ENCODE measurements at regions not wholly inside any gene's neighbourhood (a gene's known extent, or its start where the extent isn't known, plus 50 kb on each side); places are given as distances from the start of the nearest gene placed in this dataset.

GRCh38 chr5:174182111-174182510, 136.6 kb downstream of the NSG2 start:
- intact Hi-C loops (cut with micrococcal nuclease) = no loop called here
- Mint-ChIP-seq H3K27ac (no peak overlapping the region), H3K9me3 (no peaks in the 10 kb centered on the region)

DNA sequence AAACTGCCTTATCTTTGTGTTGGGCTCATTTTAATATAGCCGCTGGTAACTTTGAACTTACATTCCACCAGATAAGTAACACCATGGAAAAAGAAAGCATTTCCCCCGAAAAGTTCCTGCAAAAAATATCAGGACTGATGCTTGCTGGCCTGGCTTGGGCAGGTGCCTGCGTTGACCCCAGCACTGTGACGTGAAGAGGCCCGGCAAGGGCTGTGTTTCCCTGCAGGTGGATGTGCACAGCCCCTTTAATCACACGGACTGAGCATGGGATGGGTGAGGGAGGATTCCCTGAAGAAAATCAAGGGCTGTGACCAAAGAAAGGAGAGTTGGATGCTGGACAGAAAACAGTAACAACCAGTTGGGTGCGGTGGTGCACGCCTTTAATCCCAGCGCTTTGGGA, 138.2 kb downstream of the NSG2 start:
- intact Hi-C loops (cut with micrococcal nuclease) = no loop called here
- Mint-ChIP-seq H3K27me3 (ENCODE audit: low read depth) (no peaks in the 10 kb centered on the region), H3K4me1 (ENCODE audit: low read depth) (no peaks in the 10 kb centered on the region), H3K36me3 (ENCODE audit: low read depth) (no peaks in the 10 kb centered on the region), H3K27ac (no peak overlapping the region), H3K4me3 (ENCODE audit: low read depth) (no peak overlapping the region), H3K9me3 (no peaks in the 10 kb centered on the region)
- DNase-seq (ENCODE audit: low spot score) = no peak

More at GRCh38 chr5:174182111-174182510, 136.6 kb downstream of the NSG2 start:
- Mint-ChIP-seq H3K4me1 (ENCODE audit: low read depth) (no peaks in the 10 kb centered on the region), H3K4me3 (ENCODE audit: low read depth) (no peak overlapping the region), H3K27me3 (ENCODE audit: low read depth) (no peaks in the 10 kb centered on the region), H3K36me3 (ENCODE audit: low read depth) (no peaks in the 10 kb centered on the region)
- DNase-seq (ENCODE audit: low spot score) = no peak

- no peaks in the 10 kb centered on the region for H3K27me3 Mint-ChIP-seq (ENCODE audit: low read depth)
Observed at GRCh38 chr5:174185506-174185905, 140.0 kb downstream of the NSG2 start.

GRCh38 chr5:174186096-174186695, 140.7 kb downstream of the NSG2 start:
- H3K27me3 Mint-ChIP-seq (ENCODE audit: low read depth) = no peaks in the 10 kb centered on the region
- no peaks in the 10 kb centered on the region for H3K9me3 Mint-ChIP-seq
- no peak overlapping the region for H3K4me3 Mint-ChIP-seq (ENCODE audit: low read depth)
- no peaks in the 10 kb centered on the region for H3K4me1 Mint-ChIP-seq (ENCODE audit: low read depth)
- intact Hi-C loops (cut with micrococcal nuclease) = no loop called here
- H3K27ac Mint-ChIP-seq = no peak overlapping the region
- no peak for DNase-seq (ENCODE audit: low spot score)
- H3K36me3 Mint-ChIP-seq (ENCODE audit: low read depth) = no peaks in the 10 kb centered on the region

More at GRCh38 chr5:174185506-174185905, 140.0 kb downstream of the NSG2 start:
- intact Hi-C loops (cut with micrococcal nuclease) = no loop called here
- no peak for DNase-seq (ENCODE audit: low spot score)
- no peaks in the 10 kb centered on the region for H3K4me1 Mint-ChIP-seq (ENCODE audit: low read depth)
- no peaks in the 10 kb centered on the region for H3K9me3 Mint-ChIP-seq
- H3K27ac Mint-ChIP-seq = no peak overlapping the region
- H3K36me3 Mint-ChIP-seq (ENCODE audit: low read depth) = no peaks in the 10 kb centered on the region
- no peak overlapping the region for H3K4me3 Mint-ChIP-seq (ENCODE audit: low read depth)

GRCh38 chr5:174187001-174187400, 141.5 kb downstream of the NSG2 start:
- no peak overlapping the region for H3K27ac Mint-ChIP-seq
- intact Hi-C loops (cut with micrococcal nuclease) = no loop called here
- no peaks in the 10 kb centered on the region for H3K36me3 Mint-ChIP-seq (ENCODE audit: low read depth)
- no peaks in the 10 kb centered on the region for H3K9me3 Mint-ChIP-seq
- DNase-seq (ENCODE audit: low spot score) = no peak
- no peaks in the 10 kb centered on the region for H3K4me1 Mint-ChIP-seq (ENCODE audit: low read depth)
- no peak overlapping the region for H3K4me3 Mint-ChIP-seq (ENCODE audit: low read depth)
- no peaks in the 10 kb centered on the region for H3K27me3 Mint-ChIP-seq (ENCODE audit: low read depth)

GRCh38 chr5:174187481-174187880, 142.0 kb downstream of the NSG2 start:
- intact Hi-C loops (cut with micrococcal nuclease) = no loop called here
- H3K36me3 Mint-ChIP-seq (ENCODE audit: low read depth) = no peaks in the 10 kb centered on the region
- no peaks in the 10 kb centered on the region for H3K9me3 Mint-ChIP-seq
- H3K27me3 Mint-ChIP-seq (ENCODE audit: low read depth) = no peaks in the 10 kb centered on the region
- no peak overlapping the region for H3K4me3 Mint-ChIP-seq (ENCODE audit: low read depth)
- no peak overlapping the region for H3K27ac Mint-ChIP-seq
- no peaks in the 10 kb centered on the region for H3K4me1 Mint-ChIP-seq (ENCODE audit: low read depth)
- no peak for DNase-seq (ENCODE audit: low spot score)

- H3K36me3 Mint-ChIP-seq (ENCODE audit: low read depth) = no peaks in the 10 kb centered on the region
- H3K4me3 Mint-ChIP-seq (ENCODE audit: low read depth) = no peak overlapping the region
- H3K4me1 Mint-ChIP-seq (ENCODE audit: low read depth) = no peaks in the 10 kb centered on the region
- H3K9me3 Mint-ChIP-seq = no peaks in the 10 kb centered on the region
- no peak for DNase-seq (ENCODE audit: low spot score)
- no peak overlapping the region for H3K27ac Mint-ChIP-seq
- H3K27me3 Mint-ChIP-seq (ENCODE audit: low read depth) = no peaks in the 10 kb centered on the region
- intact Hi-C loops (cut with micrococcal nuclease) = no loop called here
Observed at GRCh38 chr5:174188295-174188694, 142.8 kb downstream of the NSG2 start.

DNA sequence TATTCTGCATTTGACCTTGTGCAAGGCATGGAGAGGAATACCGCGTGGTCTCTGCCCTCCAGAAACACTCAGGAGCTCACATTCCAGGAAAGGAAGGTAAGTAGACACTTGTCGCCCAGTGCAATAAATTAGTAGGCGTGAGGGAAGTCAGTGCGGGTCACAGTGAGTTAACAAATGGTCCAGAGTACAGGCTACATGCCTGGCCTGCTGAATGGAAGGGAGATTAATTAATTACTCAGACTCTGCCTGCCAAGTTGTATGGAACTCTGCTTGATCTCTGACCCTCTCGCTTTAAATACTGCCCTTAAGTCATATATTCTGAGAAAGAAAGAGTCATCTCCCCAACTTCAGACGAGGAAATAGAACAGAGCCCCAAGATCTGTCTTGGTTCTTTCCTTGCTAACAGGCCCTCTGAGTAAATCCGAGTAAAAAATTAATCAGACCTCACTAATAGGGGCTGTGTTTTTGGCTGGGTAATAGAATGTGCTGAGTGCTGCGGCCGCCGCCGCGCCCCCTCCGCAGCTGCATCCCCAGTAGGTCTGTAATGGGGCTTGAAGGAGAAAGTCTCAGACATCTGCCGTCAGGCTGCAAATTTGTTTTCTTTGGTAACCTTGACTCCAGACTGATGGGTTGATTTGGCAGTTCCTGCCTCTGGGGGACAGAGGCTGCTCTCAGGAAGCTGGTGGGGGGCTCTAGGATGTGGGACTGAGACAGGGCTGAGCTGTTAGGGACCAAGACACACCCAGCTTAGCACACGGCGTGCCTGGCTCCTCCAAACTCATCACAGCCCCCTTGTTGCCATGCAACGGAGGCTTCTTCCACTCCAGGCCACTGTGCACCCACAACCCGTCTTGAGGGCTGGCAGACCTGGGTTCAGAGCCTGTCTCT, 144.4 kb downstream of the NSG2 start:
- Mint-ChIP-seq H3K9me3 (no peaks in the 10 kb centered on the region), H3K4me1 (ENCODE audit: low read depth) (no peaks in the 10 kb centered on the region), H3K4me3 (ENCODE audit: low read depth) (no peak overlapping the region), H3K27me3 (ENCODE audit: low read depth) (no peaks in the 10 kb centered on the region), H3K36me3 (ENCODE audit: low read depth) (no peaks in the 10 kb centered on the region), H3K27ac (no peak overlapping the region)
- no peak for DNase-seq (ENCODE audit: low spot score)
- intact Hi-C loops (cut with micrococcal nuclease) = no loop called here

- H3K27ac Mint-ChIP-seq = no peak overlapping the region
- no peak overlapping the region for H3K4me3 Mint-ChIP-seq (ENCODE audit: low read depth)
- intact Hi-C loops (cut with micrococcal nuclease) = no loop called here
- H3K36me3 Mint-ChIP-seq (ENCODE audit: low read depth) = no peaks in the 10 kb centered on the region
- no peaks in the 10 kb centered on the region for H3K4me1 Mint-ChIP-seq (ENCODE audit: low read depth)
- no peak for DNase-seq (ENCODE audit: low spot score)
- no peaks in the 10 kb centered on the region for H3K9me3 Mint-ChIP-seq
- no peaks in the 10 kb centered on the region for H3K27me3 Mint-ChIP-seq (ENCODE audit: low read depth)
Observed at GRCh38 chr5:174191076-174191475, 145.6 kb downstream of the NSG2 start.

- H3K27me3 Mint-ChIP-seq (ENCODE audit: low read depth) = no peaks in the 10 kb centered on the region
- no peaks in the 10 kb centered on the region for H3K9me3 Mint-ChIP-seq
- no peaks in the 10 kb centered on the region for H3K36me3 Mint-ChIP-seq (ENCODE audit: low read depth)
- DNase-seq (ENCODE audit: low spot score) = no peak
- no peak overlapping the region for H3K4me3 Mint-ChIP-seq (ENCODE audit: low read depth)
- no peaks in the 10 kb centered on the region for H3K4me1 Mint-ChIP-seq (ENCODE audit: low read depth)
- no peak overlapping the region for H3K27ac Mint-ChIP-seq
- intact Hi-C loops (cut with micrococcal nuclease) = no loop called here
Observed at GRCh38 chr5:174191850-174192655, 146.5 kb downstream of the NSG2 start.

GRCh38 chr5:174192901-174193300, 147.4 kb downstream of the NSG2 start:
- Mint-ChIP-seq H3K9me3 (no peaks in the 10 kb centered on the region), H3K36me3 (ENCODE audit: low read depth) (no peaks in the 10 kb centered on the region), H3K4me1 (ENCODE audit: low read depth) (no peaks in the 10 kb centered on the region), H3K27ac (no peak overlapping the region), H3K4me3 (ENCODE audit: low read depth) (no peak overlapping the region), H3K27me3 (ENCODE audit: low read depth) (no peaks in the 10 kb centered on the region)
- DNase-seq (ENCODE audit: low spot score) = no peak
- intact Hi-C loops (cut with micrococcal nuclease) = no loop called here

DNA sequence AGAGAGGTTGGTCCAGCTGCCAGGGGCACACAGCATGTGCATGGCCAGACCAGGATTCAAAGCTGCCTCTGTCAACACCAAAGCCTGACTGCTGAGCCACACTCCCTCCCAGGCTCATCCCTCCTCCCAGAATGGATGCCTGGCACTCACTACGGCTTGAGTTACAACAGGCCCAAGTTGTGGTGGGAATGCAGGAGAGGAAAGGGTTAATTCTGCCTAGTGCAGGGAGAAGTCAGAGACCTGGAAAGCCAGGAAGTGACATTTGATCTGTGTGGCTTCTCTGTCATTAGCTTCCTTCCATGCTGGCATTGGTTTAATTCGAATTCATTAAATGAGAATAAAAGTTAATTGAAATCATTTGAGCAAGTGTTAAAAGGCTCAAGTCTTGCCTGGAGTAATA, 150.0 kb downstream of the NSG2 start:
- no peak for DNase-seq (ENCODE audit: low spot score)
- H3K27ac Mint-ChIP-seq = no peak overlapping the region
- H3K4me3 Mint-ChIP-seq (ENCODE audit: low read depth) = no peak overlapping the region
- H3K4me1 Mint-ChIP-seq (ENCODE audit: low read depth) = no peaks in the 10 kb centered on the region
- intact Hi-C loops (cut with micrococcal nuclease) = no loop called here
- H3K27me3 Mint-ChIP-seq (ENCODE audit: low read depth) = no peaks in the 10 kb centered on the region
- no peaks in the 10 kb centered on the region for H3K36me3 Mint-ChIP-seq (ENCODE audit: low read depth)
- H3K9me3 Mint-ChIP-seq = no peaks in the 10 kb centered on the region

GRCh38 chr5:174197929-174198328, 152.4 kb downstream of the NSG2 start:
- no peaks in the 10 kb centered on the region for H3K9me3 Mint-ChIP-seq
- no peaks in the 10 kb centered on the region for H3K36me3 Mint-ChIP-seq (ENCODE audit: low read depth)
- H3K4me3 Mint-ChIP-seq (ENCODE audit: low read depth) = no peak overlapping the region
- no peaks in the 10 kb centered on the region for H3K27me3 Mint-ChIP-seq (ENCODE audit: low read depth)
- H3K4me1 Mint-ChIP-seq (ENCODE audit: low read depth) = no peaks in the 10 kb centered on the region
- H3K27ac Mint-ChIP-seq = no peak overlapping the region
- intact Hi-C loops (cut with micrococcal nuclease) = no loop called here
- no peak for DNase-seq (ENCODE audit: low spot score)
